ENCODE measurements at regions not wholly inside any gene's neighbourhood (a gene's known extent, or its start where the extent isn't known, plus 50 kb on each side); places are given as distances from the start of the nearest gene placed in this dataset.

- no peak overlapping the region for H3K4me3 Mint-ChIP-seq
- TF ChIP-seq CTCF (conservative IDR thresholded peaks at IDR 0.05) = no peak
- no peaks in the 10 kb centered on the region for H3K36me3 Mint-ChIP-seq (ENCODE audit: low read depth)
- no peaks in the 10 kb centered on the region for H3K4me1 Mint-ChIP-seq
- no peak for DNase-seq (ENCODE audit: low read depth, low spot score)
- H3K27me3 Mint-ChIP-seq (ENCODE audit: low read depth) = peaks cover 88% of the 10 kb centered on the region
- H3K27ac Mint-ChIP-seq (ENCODE audit: unreplicated experiment) = no peak overlapping the region
- H3K9me3 Mint-ChIP-seq = no peaks in the 10 kb centered on the region
Measured at GRCh38 chr20:22438346-22438745, 146.0 kb downstream of the FOXA2 start.

- Mint-ChIP-seq H3K4me3 (no peak overlapping the region), H3K27ac (ENCODE audit: unreplicated experiment) (no peak overlapping the region), H3K36me3 (ENCODE audit: low read depth) (no peaks in the 10 kb centered on the region), H3K9me3 (no peaks in the 10 kb centered on the region), H3K4me1 (no peaks in the 10 kb centered on the region), H3K27me3 (ENCODE audit: low read depth) (peaks cover 91% of the 10 kb centered on the region)
- no peak for DNase-seq (ENCODE audit: low read depth, low spot score)
- TF ChIP-seq CTCF (conservative IDR thresholded peaks at IDR 0.05) = no peak
Measured at GRCh38 chr20:22437354-22437753, 147.0 kb downstream of the FOXA2 start.

- no peak for TF ChIP-seq CTCF (conservative IDR thresholded peaks at IDR 0.05)
- Mint-ChIP-seq H3K9me3 (no peaks in the 10 kb centered on the region), H3K4me1 (peaks cover 21% of the 10 kb centered on the region), H3K27ac (ENCODE audit: unreplicated experiment) (no peak overlapping the region), H3K27me3 (ENCODE audit: low read depth) (peaks cover 94% of the 10 kb centered on the region), H3K4me3 (no peak overlapping the region), H3K36me3 (ENCODE audit: low read depth) (no peaks in the 10 kb centered on the region)
- no peak for DNase-seq (ENCODE audit: low read depth, low spot score)
Measured at GRCh38 chr20:22431419-22431818, 153.0 kb downstream of the FOXA2 start.

GRCh38 chr20:22430746-22431168 is 153.6 kb downstream of the FOXA2 start:
- TF ChIP-seq CTCF (conservative IDR thresholded peaks at IDR 0.05) = no peak
- Mint-ChIP-seq H3K4me1 (peaks cover 21% of the 10 kb centered on the region), H3K36me3 (ENCODE audit: low read depth) (no peaks in the 10 kb centered on the region), H3K9me3 (no peaks in the 10 kb centered on the region), H3K27me3 (ENCODE audit: low read depth) (peaks cover 96% of the 10 kb centered on the region), H3K27ac (ENCODE audit: unreplicated experiment) (no peak overlapping the region), H3K4me3 (no peak overlapping the region)
- no peak for DNase-seq (ENCODE audit: low read depth, low spot score)

GRCh38 chr20:22430154-22430745 is 154.1 kb downstream of the FOXA2 start:
- no peak for TF ChIP-seq CTCF (conservative IDR thresholded peaks at IDR 0.05)
- peaks cover 96% of the 10 kb centered on the region for H3K27me3 Mint-ChIP-seq (ENCODE audit: low read depth)
- no peak overlapping the region for H3K27ac Mint-ChIP-seq (ENCODE audit: unreplicated experiment)
- peaks cover 21% of the 10 kb centered on the region for H3K4me1 Mint-ChIP-seq
- H3K36me3 Mint-ChIP-seq (ENCODE audit: low read depth) = no peaks in the 10 kb centered on the region
- peak overlapping the region; percentile 38 for H3K4me3 Mint-ChIP-seq
- H3K9me3 Mint-ChIP-seq = no peaks in the 10 kb centered on the region
- peak; percentile 26 for DNase-seq (ENCODE audit: low read depth, low spot score)

Measured in neural crest cell (in vitro differentiated cells).